GM20000 (cell line): ENCODE measurements at regions not wholly inside any gene's neighbourhood (a gene's known extent, or its start where the extent isn't known, plus 50 kb on each side); places are given as distances from the start of the nearest gene placed in this dataset.
"Not testable (repeated sequence)": the region's sequence is repeated elsewhere in the genome, so short reads cannot be mapped to it uniquely, and the experiment has no call there.

ENCODE experiments used
- DNase-seq: peaks from one replicate; pipeline ENCODE4 v3.0.0; 2012; ENCODE audit warnings: low spot score
- TF ChIP-seq, protein P1 (sequence below): IDR thresholded peaks from 2 replicates; pipeline ENCODE4 v1.5.1; 2012; ENCODE audit warnings: mild to moderate bottlenecking, control low read depth; ENCODE audit errors: extremely low read depth, missing control alignments

DNA sequence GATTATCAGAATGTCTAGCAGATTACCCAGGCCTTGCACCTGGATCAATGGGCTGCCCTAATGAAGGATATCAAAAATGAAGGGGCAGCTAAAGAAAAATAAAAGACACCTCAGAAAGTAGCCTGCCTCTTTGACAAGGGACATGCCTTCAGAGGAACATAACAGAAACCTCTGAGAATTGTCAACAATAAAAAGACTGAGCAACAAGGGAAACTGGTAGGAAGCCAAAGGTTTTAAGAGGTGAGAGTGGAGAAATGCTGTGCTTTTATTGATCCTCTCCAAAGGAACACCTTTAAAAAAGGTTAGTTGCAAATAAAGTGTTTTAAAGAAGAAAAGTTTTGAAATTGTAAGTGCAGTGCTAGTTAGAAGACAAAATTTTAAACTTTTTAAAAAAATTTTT lies 187.8 kb upstream of the TTC14 start:
- TF ChIP-seq, protein P1, sequence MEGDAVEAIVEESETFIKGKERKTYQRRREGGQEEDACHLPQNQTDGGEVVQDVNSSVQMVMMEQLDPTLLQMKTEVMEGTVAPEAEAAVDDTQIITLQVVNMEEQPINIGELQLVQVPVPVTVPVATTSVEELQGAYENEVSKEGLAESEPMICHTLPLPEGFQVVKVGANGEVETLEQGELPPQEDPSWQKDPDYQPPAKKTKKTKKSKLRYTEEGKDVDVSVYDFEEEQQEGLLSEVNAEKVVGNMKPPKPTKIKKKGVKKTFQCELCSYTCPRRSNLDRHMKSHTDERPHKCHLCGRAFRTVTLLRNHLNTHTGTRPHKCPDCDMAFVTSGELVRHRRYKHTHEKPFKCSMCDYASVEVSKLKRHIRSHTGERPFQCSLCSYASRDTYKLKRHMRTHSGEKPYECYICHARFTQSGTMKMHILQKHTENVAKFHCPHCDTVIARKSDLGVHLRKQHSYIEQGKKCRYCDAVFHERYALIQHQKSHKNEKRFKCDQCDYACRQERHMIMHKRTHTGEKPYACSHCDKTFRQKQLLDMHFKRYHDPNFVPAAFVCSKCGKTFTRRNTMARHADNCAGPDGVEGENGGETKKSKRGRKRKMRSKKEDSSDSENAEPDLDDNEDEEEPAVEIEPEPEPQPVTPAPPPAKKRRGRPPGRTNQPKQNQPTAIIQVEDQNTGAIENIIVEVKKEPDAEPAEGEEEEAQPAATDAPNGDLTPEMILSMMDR = no peak

DNA sequence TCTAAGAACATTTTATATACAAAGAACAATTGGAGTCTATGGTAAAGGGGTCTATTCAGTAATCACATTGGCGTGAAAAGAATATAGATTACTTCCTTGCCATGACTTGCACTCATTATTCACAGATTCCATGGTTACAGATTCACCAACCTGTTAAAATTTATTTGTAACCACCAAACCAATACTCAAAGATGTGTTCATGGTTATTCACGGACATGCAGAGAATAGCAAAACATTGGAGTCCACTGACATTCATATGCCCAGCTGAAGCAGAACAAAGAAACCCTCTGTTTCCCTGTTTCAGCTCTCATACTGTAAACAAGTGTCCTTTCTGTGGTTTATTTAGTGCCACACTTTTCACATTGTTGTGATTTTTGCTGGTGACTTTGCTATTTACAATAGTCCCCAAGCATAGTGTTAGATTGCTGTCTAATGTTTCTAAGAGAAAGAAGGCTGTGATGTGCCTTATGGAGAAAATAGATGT lies 185.8 kb upstream of the TTC14 start:
- no peak for DNase-seq
- TF ChIP-seq, protein P1 = no peak

More for the DNA sequence above, 187.8 kb upstream of the TTC14 start:
- DNase-seq = no peak

DNA sequence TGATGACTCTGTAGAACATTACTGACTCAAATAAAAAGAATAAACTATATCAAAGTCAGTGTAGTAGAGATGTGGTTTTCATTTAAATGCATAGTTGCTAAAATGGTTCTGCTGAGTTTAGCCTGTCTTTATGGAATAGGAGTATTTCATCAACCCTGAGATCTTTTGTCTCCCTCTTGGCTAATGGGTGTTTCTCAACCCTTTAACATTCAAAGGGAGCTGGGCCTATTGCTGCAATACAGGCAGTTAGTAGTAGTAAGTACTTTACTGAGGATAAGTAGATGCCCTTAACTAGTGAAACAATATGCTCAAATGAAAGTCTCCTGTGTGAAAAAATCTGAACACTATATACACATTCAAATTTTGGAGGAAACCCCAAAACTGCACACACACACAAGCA lies 184.7 kb upstream of the TTC14 start:
- DNase-seq = no peak
- TF ChIP-seq, protein P1 = no peak

DNA sequence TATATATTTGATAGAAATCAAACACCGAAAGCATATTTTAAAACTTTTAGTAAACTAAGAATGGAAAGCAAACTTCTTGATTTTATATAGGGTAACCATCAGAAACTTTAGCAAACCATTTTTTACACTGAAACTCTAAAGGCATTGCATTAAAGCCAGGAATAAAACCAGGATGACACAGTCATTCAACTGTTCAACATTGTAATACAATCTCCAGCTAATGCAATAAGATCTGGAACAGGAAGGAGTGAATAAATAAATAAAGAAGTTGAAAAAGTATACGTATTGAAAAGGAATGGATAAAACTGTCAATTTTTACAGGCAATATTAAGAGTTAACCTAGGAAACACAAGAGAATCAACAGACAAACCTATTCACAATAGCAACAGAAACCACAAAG lies 181.9 kb upstream of the TTC14 start:
- no peak for DNase-seq
- TF ChIP-seq, protein P1 = no peak

DNA sequence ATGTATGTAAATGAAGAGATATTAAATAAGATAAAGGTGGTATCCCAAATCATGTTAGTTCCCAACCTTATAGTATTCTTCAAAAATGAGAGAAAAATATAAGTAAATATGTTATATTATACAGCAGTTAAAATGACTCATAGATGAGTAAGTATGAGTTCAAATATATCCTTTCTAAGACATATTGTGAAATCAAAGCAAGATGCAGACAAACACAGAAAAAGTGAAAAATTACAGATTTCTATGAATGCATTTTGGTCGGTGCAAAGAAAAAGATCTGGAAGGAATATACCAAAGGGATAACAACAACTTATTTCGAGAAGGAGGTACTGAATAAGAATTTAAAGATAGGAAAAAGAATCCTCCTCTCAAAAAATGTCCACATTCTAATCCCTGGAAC lies 181.2 kb upstream of the TTC14 start:
- TF ChIP-seq, protein P1 = no peak
- DNase-seq = no peak

DNA sequence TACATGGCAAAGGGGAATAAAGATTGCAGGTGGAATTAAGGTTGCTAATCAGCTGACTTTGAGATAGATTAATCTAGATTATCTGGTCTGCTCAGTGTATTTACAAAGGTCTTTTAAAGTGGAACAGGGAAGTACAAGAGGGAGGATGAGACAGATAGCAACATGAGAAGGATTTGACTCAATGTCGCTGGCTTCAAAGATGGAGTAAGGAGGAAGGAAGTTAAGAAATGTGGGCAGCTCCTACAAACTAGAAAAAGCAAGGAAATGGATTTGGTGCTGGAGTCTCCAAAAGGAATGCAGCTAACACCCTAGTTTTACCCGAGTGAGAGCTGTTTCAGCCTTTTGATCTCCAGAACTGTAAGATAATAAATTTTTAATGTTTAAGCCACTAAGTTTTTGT lies 180.7 kb upstream of the TTC14 start:
- TF ChIP-seq, protein P1 = no peak
- DNase-seq = no peak

DNA sequence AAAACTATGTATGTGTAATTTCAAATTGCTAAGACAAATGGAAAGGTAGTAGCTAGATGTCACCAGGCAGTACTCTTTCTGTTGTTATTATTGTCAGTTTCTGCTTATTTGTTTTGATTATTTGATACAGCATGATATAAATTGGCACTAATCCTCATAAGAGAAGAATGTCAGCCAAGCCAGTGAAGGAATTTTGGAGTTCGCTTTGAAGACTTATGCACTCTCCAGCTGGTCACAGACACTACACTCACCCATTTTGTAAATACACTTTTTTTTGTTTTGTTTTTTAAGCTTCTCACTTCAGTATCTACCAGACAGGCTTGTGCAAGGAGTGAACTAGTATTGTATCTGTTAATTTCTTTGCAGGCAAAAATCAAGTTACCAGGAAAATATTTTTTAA lies 180.2 kb upstream of the TTC14 start:
- no peak for DNase-seq
- TF ChIP-seq, protein P1 = no peak

DNA sequence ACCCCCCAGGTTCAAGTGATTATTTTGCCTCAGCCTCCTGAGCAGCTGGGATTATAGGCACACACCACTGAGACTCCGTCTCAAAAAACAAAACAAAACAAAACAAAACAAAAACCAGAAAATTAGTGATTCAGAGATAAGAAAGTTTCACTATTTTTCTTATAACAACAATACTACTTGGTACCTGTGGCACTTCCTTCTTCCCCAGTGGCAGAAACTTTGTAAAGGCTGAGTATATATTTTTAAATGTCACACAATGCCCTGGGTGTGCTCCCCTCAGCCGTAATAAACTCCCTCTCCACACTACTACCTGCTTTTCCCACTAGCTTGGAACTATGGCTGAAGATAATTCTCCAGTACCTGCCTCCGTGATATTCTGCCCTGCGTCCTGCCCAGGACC lies 177.7 kb upstream of the TTC14 start:
- DNase-seq = not testable (repeated sequence)
